ENCODE measurements at regions not wholly inside any gene's neighbourhood (a gene's known extent, or its start where the extent isn't known, plus 50 kb on each side); places are given as distances from the start of the nearest gene placed in this dataset.
"Not testable (repeated sequence)": the region's sequence is repeated elsewhere in the genome, so short reads cannot be mapped to it uniquely, and the experiment has no call there.

GRCh38 chr3:153348457-153349107, 186.6 kb downstream of the RAP2B start:
- H3K36me3 Mint-ChIP-seq = no peaks in the 10 kb centered on the region
- H3K4me1 Mint-ChIP-seq = peaks cover 6 to 8% of the 10 kb centered on the region in 2 donors
- DNase-seq (no peak), ATAC-seq (replicated peaks) (no peak)
- H3K4me3 Mint-ChIP-seq = no peak overlapping the region
- H3K27ac Mint-ChIP-seq = no peak overlapping the region
- peaks cover 0 to 6% of the 10 kb centered on the region in 2 donors for H3K9me3 Mint-ChIP-seq
- peaks cover 11 to 12% of the 10 kb centered on the region in 2 donors for H3K27me3 Mint-ChIP-seq

- no peak for DNase-seq
- no peak overlapping the region for H3K4me3 Mint-ChIP-seq
- H3K9me3 Mint-ChIP-seq = peaks cover 0 to 6% of the 10 kb centered on the region in 2 donors
- no peak overlapping the region for H3K27ac Mint-ChIP-seq
- ATAC-seq (replicated peaks) = peak; percentile 81 to 85
- peaks cover 0 to 2% of the 10 kb centered on the region in 2 donors for H3K36me3 Mint-ChIP-seq
- H3K27me3 Mint-ChIP-seq = peaks cover 11 to 12% of the 10 kb centered on the region in 2 donors
- H3K4me1 Mint-ChIP-seq = peaks cover 6 to 8% of the 10 kb centered on the region in 2 donors
These were observed 187.1 kb downstream of the RAP2B start for GRCh38 chr3:153349108-153349499.

DNA sequence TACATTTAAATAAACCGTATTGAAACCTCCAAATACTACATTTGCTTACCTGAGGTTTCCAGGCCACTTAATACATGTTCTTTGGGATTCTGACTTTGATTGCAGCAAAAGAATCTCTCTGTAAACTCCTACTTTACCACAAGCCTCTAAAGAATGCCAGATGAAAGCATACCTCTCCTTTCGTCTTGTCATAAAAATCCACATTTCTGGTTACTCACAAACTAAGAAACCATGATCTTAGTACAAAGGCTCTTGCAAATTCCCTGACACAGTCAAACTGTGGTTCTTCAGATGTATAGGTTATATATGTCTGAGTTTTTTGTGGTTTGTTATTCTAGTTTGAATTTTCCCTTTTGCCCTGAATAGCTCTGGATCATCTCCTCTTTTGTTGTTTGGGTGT, 188.4 kb downstream of the RAP2B start:
- Mint-ChIP-seq H3K36me3 (peaks cover 0 to 2% of the 10 kb centered on the region in 2 donors), H3K27ac (no peak overlapping the region), H3K27me3 (peaks cover 9 to 11% of the 10 kb centered on the region in 2 donors), H3K4me1 (peaks cover 6 to 8% of the 10 kb centered on the region in 2 donors), H3K4me3 (no peak overlapping the region), H3K9me3 (peaks cover 0 to 5% of the 10 kb centered on the region in 2 donors)
- no peak for ATAC-seq (replicated peaks)
- no peak for DNase-seq

GRCh38 chr3:153354641-153355040, 192.6 kb downstream of the RAP2B start:
- Mint-ChIP-seq H3K9me3 (peaks cover 0 to 2% of the 10 kb centered on the region in 2 donors), H3K4me1 (no peaks in the 10 kb centered on the region), H3K27ac (no peak overlapping the region), H3K4me3 (no peak overlapping the region), H3K36me3 (peaks cover 0 to 2% of the 10 kb centered on the region in 2 donors), H3K27me3 (peaks cover 5 to 9% of the 10 kb centered on the region in 2 donors)
- DNase-seq = no peak
- ATAC-seq (replicated peaks) = no peak

DNA sequence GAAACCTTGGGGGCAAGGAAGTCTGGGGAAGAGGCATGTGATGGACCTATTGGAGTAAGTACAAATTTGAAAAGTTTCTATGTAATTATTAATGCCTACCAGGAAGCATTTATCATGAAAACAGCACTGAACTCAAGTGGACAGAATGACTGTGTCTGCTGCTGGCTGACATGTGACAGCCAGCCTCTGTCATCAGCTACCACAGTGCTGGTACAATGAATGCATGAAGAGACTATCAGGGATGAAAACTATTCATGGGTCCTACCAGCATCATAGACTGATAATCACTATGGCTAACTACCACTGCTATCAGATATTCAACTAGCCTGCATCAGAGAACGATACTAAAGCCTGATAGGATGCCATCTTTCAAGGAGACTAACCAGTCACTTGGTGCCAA, 193.5 kb downstream of the RAP2B start:
- Mint-ChIP-seq H3K27me3 (peaks cover 5 to 9% of the 10 kb centered on the region in 2 donors), H3K36me3 (peaks cover 0 to 2% of the 10 kb centered on the region in 2 donors), H3K4me1 (no peaks in the 10 kb centered on the region), H3K4me3 (no peak overlapping the region), H3K27ac (no peak overlapping the region), H3K9me3 (peaks cover 0 to 2% of the 10 kb centered on the region in 2 donors)
- DNase-seq (no peak), ATAC-seq (replicated peaks) (peak in 1 of 2 donors; percentile 44)

DNA sequence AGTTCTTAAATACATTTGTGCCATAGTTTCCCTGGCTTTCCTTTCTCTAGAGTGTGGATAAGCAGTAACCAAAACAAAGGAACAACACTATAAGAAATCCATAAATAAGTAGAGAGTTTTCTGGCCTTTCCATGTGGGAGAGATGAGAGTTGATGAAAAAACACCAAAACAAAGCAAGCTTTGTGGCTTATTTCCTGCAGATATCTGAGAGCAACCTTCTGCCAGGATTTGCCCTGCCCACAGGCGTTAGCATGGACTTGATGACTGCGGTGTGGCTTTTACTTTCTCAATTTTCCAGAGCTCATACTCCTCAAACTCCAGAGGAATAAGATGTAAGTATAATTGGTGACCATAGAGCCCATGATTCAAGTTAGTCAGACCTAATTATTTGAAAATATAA, 194.9 kb downstream of the RAP2B start:
- Mint-ChIP-seq H3K4me1 (no peaks in the 10 kb centered on the region), H3K36me3 (peaks cover 0 to 2% of the 10 kb centered on the region in 2 donors), H3K27me3 (peaks cover 0 to 9% of the 10 kb centered on the region in 2 donors), H3K27ac (no peak overlapping the region), H3K4me3 (no peak overlapping the region), H3K9me3 (peaks cover 0 to 2% of the 10 kb centered on the region in 2 donors)
- no peak for DNase-seq
- no peak for ATAC-seq (replicated peaks)

DNA sequence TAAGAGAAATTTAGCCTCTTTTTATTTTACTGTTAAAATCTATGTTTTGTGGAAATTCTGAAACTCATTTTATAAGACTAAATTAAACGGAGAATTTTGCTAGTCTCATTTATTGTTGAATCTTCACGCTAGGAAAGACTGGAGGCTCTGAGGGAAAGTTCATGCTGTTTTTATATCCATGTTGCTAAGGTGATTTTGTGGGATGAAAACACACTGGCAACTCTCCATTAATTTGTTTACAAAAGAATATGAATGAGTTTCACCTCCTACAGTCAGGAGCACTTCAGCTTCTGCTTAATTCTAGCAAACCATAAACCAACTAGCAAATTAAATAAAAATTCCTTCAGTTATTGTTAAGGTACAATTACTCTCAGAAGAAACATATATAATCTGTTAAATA, 195.4 kb downstream of the RAP2B start:
- DNase-seq (no peak), ATAC-seq (replicated peaks) (no peak)
- Mint-ChIP-seq H3K27me3 (peaks cover 0 to 9% of the 10 kb centered on the region in 2 donors), H3K4me1 (no peaks in the 10 kb centered on the region), H3K4me3 (no peak overlapping the region), H3K9me3 (no peaks in the 10 kb centered on the region), H3K27ac (no peak overlapping the region), H3K36me3 (peaks cover 0 to 2% of the 10 kb centered on the region in 2 donors)

GRCh38 chr3:153369561-153370374, 207.7 kb downstream of the RAP2B start:
- Mint-ChIP-seq H3K36me3 (peaks cover 0 to 11% of the 10 kb centered on the region in 2 donors), H3K9me3 (peaks cover 5 to 7% of the 10 kb centered on the region in 2 donors), H3K27me3 (no peaks in the 10 kb centered on the region), H3K27ac (no peak overlapping the region), H3K4me3 (no peak overlapping the region), H3K4me1 (peaks cover 9 to 13% of the 10 kb centered on the region in 2 donors)
- DNase-seq (no peak), ATAC-seq (replicated peaks) (no peak)

- DNase-seq (no peak), ATAC-seq (replicated peaks) (no peak)
- no peak overlapping the region for H3K27ac Mint-ChIP-seq
These were observed 208.7 kb downstream of the RAP2B start for GRCh38 chr3:153370680-153371079.

GRCh38 chr3:153372326-153372725, 210.3 kb downstream of the RAP2B start:
- ATAC-seq (replicated peaks) (no peak), DNase-seq (no peak)
- Mint-ChIP-seq H3K9me3 (peaks cover 5 to 6% of the 10 kb centered on the region in 2 donors), H3K36me3 (peaks cover 0 to 8% of the 10 kb centered on the region in 2 donors), H3K4me3 (no peak overlapping the region), H3K27me3 (no peaks in the 10 kb centered on the region), H3K4me1 (peaks cover 9 to 13% of the 10 kb centered on the region in 2 donors), H3K27ac (no peak overlapping the region)

More at GRCh38 chr3:153370680-153371079, 208.7 kb downstream of the RAP2B start:
- H3K9me3 Mint-ChIP-seq = peaks cover 5% of the 10 kb centered on the region in 2 donors
- H3K36me3 Mint-ChIP-seq = peaks cover 0 to 8% of the 10 kb centered on the region in 2 donors
- H3K4me1 Mint-ChIP-seq = peaks cover 9 to 13% of the 10 kb centered on the region in 2 donors
- H3K4me3 Mint-ChIP-seq = no peak overlapping the region
- H3K27me3 Mint-ChIP-seq = no peaks in the 10 kb centered on the region

- H3K36me3 Mint-ChIP-seq = peaks cover 0 to 12% of the 10 kb centered on the region in 2 donors
- H3K4me3 Mint-ChIP-seq = no peak overlapping the region
- H3K27me3 Mint-ChIP-seq = no peaks in the 10 kb centered on the region
- peak; percentile 3 for DNase-seq
- peaks cover 9 to 13% of the 10 kb centered on the region in 2 donors for H3K4me1 Mint-ChIP-seq
- H3K9me3 Mint-ChIP-seq = peaks cover 5 to 9% of the 10 kb centered on the region in 2 donors
- peak; percentile 99 for ATAC-seq (replicated peaks)
- no peak overlapping the region for H3K27ac Mint-ChIP-seq
These were observed 211.6 kb downstream of the RAP2B start for GRCh38 chr3:153373606-153374005.

DNA sequence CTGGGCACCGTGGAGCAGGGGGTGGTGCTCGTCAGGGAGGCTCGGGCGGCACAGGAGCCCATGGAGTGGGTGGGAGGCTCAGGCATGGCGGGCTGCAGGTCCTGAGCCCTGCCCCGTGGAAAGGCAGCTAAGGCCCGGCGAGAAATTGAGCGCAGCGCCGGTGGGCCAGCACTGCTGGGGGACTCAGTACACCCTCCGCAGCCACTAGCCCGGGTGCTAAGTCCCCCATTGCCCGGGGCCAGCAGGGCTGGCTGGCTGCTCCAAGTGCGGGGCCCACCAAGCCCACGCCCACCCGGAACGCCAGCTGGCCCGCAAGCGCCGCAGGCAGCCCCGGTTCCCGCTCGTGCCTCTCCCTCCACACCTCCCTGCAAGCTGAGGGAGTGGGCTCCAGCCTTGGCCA, 216.3 kb downstream of the RAP2B start:
- not testable (repeated sequence) for H3K27ac Mint-ChIP-seq

GRCh38 chr3:153379516-153379915, 217.5 kb downstream of the RAP2B start:
- peaks cover 0 to 4% of the 10 kb centered on the region in 2 donors for H3K9me3 Mint-ChIP-seq
- DNase-seq = no peak
- peaks cover 0 to 4% of the 10 kb centered on the region in 2 donors for H3K36me3 Mint-ChIP-seq
- H3K27ac Mint-ChIP-seq = no peak overlapping the region
- no peak for ATAC-seq (replicated peaks)
- H3K27me3 Mint-ChIP-seq = no peaks in the 10 kb centered on the region
- H3K4me1 Mint-ChIP-seq = no peaks in the 10 kb centered on the region
- H3K4me3 Mint-ChIP-seq = no peak overlapping the region

More for the DNA sequence above, 216.3 kb downstream of the RAP2B start:
- H3K9me3 Mint-ChIP-seq; H3K27me3 Mint-ChIP-seq; ATAC-seq (replicated peaks); H3K4me1 Mint-ChIP-seq; DNase-seq; H3K4me3 Mint-ChIP-seq; H3K36me3 Mint-ChIP-seq: not testable (repeated sequence)

- ATAC-seq (replicated peaks) (no peak), DNase-seq (no peak)
- Mint-ChIP-seq H3K4me1 (no peaks in the 10 kb centered on the region), H3K36me3 (no peaks in the 10 kb centered on the region), H3K27me3 (no peaks in the 10 kb centered on the region), H3K4me3 (no peak overlapping the region), H3K27ac (no peak overlapping the region), H3K9me3 (no peaks in the 10 kb centered on the region)
These were observed 223.3 kb downstream of the RAP2B start for GRCh38 chr3:153385343-153385742.

All from stimulated activated naive B cell treated with anti-CD40 and anti-IgM and Interleukin-4, amounts not matched to agents 10 μg/mL and 1 μg/mL and 100 μg/mL, for 72 hours (primary cell).